ENCODE measurements at regions not wholly inside any gene's neighbourhood (a gene's known extent, or its start where the extent isn't known, plus 50 kb on each side); places are given as distances from the start of the nearest gene placed in this dataset.
"Not testable (repeated sequence)": the region's sequence is repeated elsewhere in the genome, so short reads cannot be mapped to it uniquely, and the experiment has no call there.

DNA sequence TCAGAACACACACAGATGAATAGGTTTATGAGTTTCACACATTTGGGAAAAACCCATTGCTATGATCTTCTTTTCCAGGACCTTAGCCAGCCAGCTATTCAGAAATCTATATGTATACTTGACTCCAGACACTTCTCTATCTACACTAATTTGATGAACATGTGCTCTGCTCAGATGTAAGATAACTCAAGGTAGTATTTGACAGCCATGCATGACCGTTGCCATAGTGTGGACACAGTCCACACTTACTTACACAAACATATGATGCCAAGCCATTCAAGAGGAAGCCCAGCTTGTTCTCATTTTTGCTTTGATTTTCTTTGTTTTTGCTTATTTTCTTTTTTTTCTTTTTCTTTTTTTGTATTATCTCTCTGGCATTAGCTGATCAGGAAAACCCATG, 1328.4 kb downstream of the RPIA start:
- H3K36me3 Mint-ChIP-seq (ENCODE audit: low read depth); H3K4me3 Mint-ChIP-seq; H3K27me3 Mint-ChIP-seq (ENCODE audit: low read depth); H3K9me3 Mint-ChIP-seq; DNase-seq (ENCODE audit: low spot score); H3K4me1 Mint-ChIP-seq (ENCODE audit: low read depth); H3K27ac Mint-ChIP-seq: not testable (repeated sequence)

DNA sequence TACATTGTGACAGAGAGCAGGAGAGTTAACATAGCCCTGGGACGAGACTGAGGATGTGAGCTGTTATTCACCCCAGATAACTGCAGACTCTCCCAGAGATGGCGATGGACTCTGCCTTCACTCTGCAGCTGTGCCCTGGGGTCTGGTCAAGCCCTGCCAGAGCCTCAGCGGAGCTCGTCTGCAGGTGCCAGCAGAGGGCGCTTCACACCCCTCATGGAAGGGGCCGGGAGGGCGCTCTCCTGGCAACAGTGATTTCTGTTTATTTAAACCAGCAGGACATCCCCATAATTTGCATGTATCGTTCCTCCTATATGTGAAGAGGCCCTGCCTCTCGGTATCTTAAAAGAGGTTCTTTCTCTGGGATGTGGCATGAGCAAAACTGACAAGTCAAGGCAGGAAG, 1329.8 kb downstream of the RPIA start:
- not testable (repeated sequence) for H3K4me1 Mint-ChIP-seq (ENCODE audit: low read depth); H3K36me3 Mint-ChIP-seq (ENCODE audit: low read depth); H3K27me3 Mint-ChIP-seq (ENCODE audit: low read depth); DNase-seq (ENCODE audit: low spot score); H3K4me3 Mint-ChIP-seq; H3K27ac Mint-ChIP-seq; H3K9me3 Mint-ChIP-seq

DNA sequence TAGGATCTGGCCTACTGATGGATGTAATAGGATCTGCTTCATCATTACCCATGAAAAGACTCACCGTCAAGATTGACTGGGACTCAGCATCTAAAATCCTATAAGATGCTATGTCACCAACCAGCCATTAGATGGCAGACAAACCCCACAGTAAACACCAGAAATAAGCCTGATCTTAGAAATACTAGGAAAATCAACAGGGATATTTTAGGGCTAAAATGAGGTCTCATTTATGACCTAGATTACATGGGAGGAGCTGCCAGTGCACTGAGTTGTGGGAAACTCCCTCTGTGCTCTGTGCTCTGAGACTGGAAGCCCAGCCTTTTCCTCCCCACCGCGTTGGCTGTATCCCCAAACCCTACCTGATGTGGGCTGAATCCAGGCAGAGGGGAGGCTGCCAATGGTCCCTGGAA, 1335.8 kb downstream of the RPIA start:
- not testable (repeated sequence) for H3K4me1 Mint-ChIP-seq (ENCODE audit: low read depth)

DNA sequence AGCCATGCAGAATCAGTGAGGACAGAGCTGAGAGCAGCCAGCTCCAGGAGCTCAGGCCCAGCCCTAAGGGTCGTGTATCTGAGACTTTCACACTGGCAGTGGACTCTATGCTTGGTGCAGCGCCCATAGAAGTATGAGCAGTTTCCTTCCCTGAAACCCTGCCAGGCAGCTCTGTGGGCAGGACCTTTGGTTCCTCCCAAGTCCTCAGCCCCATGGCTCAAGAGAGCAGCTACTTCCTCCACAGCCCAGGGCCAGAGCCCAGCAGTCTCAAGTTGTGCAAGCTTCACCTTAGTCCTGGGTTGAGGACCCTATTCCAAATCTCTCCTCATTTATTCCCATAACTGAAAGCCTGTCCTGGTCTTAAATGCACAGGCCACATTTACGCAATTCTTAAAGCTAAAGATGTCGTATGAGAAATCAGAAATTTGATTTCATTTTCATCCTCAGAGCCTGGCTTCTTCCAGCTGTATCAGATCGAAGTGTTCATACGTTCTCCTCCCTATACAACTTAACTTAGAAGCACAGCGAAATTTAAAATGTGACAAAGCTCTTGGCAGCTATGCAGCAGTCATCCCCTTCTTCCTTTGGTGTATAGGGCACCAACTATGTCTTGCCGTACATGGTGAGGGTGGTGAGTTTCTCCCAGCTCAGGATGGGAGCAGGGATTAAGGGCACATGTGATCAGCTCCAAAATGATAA, 1337.1 kb downstream of the RPIA start:
- not testable (repeated sequence) for DNase-seq (ENCODE audit: low spot score); H3K27me3 Mint-ChIP-seq (ENCODE audit: low read depth)

More for the DNA sequence above, 1335.8 kb downstream of the RPIA start:
- not testable (repeated sequence) for H3K4me3 Mint-ChIP-seq; DNase-seq (ENCODE audit: low spot score); H3K27ac Mint-ChIP-seq; H3K9me3 Mint-ChIP-seq; H3K36me3 Mint-ChIP-seq (ENCODE audit: low read depth); H3K27me3 Mint-ChIP-seq (ENCODE audit: low read depth)

DNA sequence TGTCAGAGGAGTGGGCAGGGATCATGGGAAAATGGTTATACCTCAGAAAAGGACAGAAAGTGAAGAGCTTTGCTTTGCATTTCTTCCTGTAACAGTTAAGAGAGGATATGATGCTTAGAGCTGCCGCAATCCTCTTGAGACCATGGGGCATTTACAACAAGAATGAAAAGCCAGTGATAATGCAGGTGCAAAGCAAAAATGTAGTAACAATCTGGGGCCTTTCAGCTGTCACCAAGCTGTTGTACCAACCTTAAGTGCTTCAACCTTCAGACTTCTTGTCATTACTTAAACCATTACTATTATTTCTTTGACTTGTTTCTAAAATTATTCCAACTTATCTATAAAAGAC, 1337.6 kb downstream of the RPIA start:
- not testable (repeated sequence) for H3K36me3 Mint-ChIP-seq (ENCODE audit: low read depth); DNase-seq (ENCODE audit: low spot score); H3K27ac Mint-ChIP-seq; H3K4me1 Mint-ChIP-seq (ENCODE audit: low read depth); H3K27me3 Mint-ChIP-seq (ENCODE audit: low read depth); H3K9me3 Mint-ChIP-seq; H3K4me3 Mint-ChIP-seq

More for the DNA sequence above, 1337.1 kb downstream of the RPIA start:
- not testable (repeated sequence) for H3K36me3 Mint-ChIP-seq (ENCODE audit: low read depth); H3K4me3 Mint-ChIP-seq; H3K9me3 Mint-ChIP-seq; H3K27ac Mint-ChIP-seq; H3K4me1 Mint-ChIP-seq (ENCODE audit: low read depth)

DNA sequence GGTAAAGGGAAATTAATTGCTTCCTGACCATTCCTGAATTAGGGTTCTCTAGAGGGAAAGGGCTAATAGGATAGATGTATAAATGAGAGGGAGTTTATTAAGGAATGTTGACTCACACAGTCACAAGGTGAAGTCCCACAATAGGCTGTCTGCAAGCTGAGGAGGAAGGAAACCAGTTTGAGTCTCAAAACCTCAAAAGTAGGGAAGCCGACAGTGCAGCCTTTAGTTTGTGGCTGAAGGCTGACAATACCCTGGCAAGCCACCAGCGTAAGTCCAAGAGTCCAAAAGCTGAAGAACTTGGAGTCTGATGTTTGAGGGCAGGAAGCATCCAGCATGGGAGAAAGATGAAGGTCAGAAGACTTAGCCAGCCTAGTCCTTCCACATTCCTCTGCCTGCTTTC, 1340.8 kb downstream of the RPIA start:
- H3K9me3 Mint-ChIP-seq; DNase-seq (ENCODE audit: low spot score); H3K4me3 Mint-ChIP-seq; H3K27ac Mint-ChIP-seq; H3K27me3 Mint-ChIP-seq (ENCODE audit: low read depth); H3K36me3 Mint-ChIP-seq (ENCODE audit: low read depth); H3K4me1 Mint-ChIP-seq (ENCODE audit: low read depth): not testable (repeated sequence)

DNA sequence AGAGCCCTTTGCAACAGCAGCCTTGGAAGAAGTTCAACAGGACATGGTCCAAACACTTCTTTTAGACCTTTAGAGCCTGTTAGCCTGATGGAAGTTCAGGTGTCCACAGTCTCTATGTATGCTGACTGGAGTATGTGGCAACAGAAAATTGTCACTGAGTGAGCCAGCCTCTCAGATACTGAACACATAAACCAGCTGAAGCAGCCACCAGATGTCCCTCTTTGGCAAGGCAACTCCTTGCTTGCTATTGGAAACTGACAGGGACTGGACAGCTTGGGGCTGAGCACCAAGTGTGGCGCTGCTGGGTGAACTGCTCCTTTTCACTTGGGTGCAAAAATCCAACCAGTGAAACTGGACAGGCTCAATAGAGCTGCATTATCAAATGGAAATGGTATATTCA, 1344.9 kb downstream of the RPIA start:
- H3K36me3 Mint-ChIP-seq (ENCODE audit: low read depth); H3K4me3 Mint-ChIP-seq; DNase-seq (ENCODE audit: low spot score); H3K27ac Mint-ChIP-seq; H3K27me3 Mint-ChIP-seq (ENCODE audit: low read depth); H3K9me3 Mint-ChIP-seq; H3K4me1 Mint-ChIP-seq (ENCODE audit: low read depth): not testable (repeated sequence)

DNA sequence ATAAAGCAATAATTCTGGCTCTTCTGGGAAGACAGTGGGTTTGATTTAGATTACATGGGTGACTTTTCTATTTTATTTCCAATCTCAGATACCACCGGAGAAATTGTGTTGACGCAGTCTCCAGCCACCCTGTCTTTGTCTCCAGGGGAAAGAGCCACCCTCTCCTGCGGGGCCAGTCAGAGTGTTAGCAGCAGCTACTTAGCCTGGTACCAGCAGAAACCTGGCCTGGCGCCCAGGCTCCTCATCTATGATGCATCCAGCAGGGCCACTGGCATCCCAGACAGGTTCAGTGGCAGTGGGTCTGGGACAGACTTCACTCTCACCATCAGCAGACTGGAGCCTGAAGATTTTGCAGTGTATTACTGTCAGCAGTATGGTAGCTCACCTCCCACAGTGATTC, 1347.6 kb downstream of the RPIA start:
- H3K27me3 Mint-ChIP-seq (ENCODE audit: low read depth); H3K27ac Mint-ChIP-seq; H3K36me3 Mint-ChIP-seq (ENCODE audit: low read depth); H3K4me3 Mint-ChIP-seq; DNase-seq (ENCODE audit: low spot score); H3K4me1 Mint-ChIP-seq (ENCODE audit: low read depth); H3K9me3 Mint-ChIP-seq: not testable (repeated sequence)

DNA sequence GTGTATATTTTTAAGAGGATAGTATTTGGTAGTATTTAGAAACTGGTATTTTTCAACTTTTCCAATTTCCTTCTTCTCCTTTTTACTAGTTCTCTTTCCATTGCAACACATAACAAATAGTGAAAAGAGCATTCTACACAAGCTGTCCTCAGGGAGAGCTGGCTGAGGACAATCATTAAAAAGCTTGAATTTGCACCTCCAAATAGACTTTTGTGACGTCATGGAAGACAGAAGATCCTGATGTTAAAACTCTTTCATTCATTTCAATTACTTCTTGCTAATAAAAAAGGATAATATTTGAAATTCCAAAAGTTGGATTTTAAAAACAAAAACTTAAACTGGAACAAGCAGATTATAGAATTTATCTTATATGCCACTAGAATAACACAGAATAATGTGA, 1356.3 kb downstream of the RPIA start:
- H3K27ac Mint-ChIP-seq; H3K4me3 Mint-ChIP-seq; DNase-seq (ENCODE audit: low spot score); H3K27me3 Mint-ChIP-seq (ENCODE audit: low read depth); H3K9me3 Mint-ChIP-seq; H3K4me1 Mint-ChIP-seq (ENCODE audit: low read depth); H3K36me3 Mint-ChIP-seq (ENCODE audit: low read depth): not testable (repeated sequence)

DNA sequence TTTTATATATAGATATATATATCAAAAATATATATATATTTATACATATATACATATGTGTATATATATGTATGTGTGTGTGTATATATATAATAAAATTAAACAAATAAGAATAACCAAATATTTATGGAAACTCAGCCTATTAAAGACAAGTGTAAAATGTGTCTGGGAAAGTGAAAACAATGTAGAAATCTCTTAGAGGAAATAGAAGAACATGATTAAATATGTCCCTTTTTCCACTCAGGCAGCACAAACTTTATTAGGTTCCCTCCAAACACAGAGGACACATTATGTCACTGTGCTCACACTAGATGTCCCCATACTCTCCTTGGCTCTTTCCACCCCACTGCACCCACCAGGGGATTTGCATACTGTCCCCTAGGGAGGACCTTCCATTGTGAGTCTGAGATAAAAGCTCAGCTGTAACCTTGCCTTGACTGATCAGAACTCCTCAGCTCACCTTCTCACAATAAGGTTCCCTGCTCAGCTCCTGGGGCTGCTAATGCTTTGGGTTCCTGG, 1360.7 kb downstream of the RPIA start:
- not testable (repeated sequence) for H3K4me1 Mint-ChIP-seq (ENCODE audit: low read depth); H3K36me3 Mint-ChIP-seq (ENCODE audit: low read depth); H3K9me3 Mint-ChIP-seq; H3K27me3 Mint-ChIP-seq (ENCODE audit: low read depth); H3K4me3 Mint-ChIP-seq; DNase-seq (ENCODE audit: low spot score); H3K27ac Mint-ChIP-seq

DNA sequence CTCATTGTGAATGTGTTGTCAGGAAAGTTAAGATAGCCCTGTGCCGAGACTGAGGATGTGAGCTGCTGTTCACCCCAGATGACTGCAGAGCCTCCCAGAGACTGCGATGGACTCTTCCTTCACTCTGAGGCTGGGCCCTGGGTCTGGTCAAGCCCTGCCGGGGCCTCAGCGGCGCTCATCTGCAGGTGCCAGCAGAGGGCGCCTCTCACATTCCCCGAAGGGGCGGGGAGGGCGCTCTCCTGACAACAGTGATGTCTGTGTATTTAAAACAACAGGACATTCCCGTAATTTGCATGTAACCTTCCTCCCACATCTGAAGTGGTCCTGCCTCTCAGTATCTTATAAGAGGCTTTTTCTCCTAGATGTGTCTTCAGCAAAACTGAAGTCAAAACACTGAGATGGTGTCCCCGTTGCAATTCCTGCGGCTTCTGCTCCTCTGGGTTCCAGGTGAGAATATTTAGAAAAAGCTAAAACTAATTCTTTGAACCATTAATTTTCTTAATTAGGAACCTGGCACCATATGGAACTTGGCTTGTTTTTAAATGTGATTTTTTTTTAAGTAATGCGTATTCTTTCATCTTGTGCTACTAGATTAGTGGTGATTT, 1377.9 kb downstream of the RPIA start:
- no peak overlapping the region for H3K4me3 Mint-ChIP-seq
- no peak overlapping the region for H3K27ac Mint-ChIP-seq
- no peaks in the 10 kb centered on the region for H3K36me3 Mint-ChIP-seq (ENCODE audit: low read depth)
- no peaks in the 10 kb centered on the region for H3K9me3 Mint-ChIP-seq
- no peaks in the 10 kb centered on the region for H3K27me3 Mint-ChIP-seq (ENCODE audit: low read depth)
- no peaks in the 10 kb centered on the region for H3K4me1 Mint-ChIP-seq (ENCODE audit: low read depth)
- DNase-seq (ENCODE audit: low spot score), result no peak

DNA sequence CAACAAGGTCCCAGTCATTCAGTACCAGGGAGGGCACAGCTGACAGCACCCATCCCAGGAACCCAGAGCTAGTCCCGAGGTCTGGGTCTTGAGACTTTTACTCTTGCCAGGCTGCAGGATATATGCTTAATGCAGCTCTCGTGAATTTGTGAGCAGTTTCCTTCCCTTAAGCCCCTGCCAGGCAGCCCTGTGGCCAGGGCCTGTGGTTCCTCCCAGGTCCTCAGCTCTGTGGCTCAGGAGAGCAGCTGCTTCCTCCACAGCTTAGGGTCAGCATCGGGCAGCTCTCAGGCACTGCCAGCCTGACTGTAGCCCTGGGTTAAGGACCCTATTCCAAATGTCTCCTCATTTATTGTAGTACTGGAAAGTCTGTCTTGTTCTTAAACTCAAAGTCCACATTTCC, 1384.8 kb downstream of the RPIA start:
- no peak for DNase-seq (ENCODE audit: low spot score)
- no peak overlapping the region for H3K4me3 Mint-ChIP-seq
- no peaks in the 10 kb centered on the region for H3K4me1 Mint-ChIP-seq (ENCODE audit: low read depth)
- no peaks in the 10 kb centered on the region for H3K36me3 Mint-ChIP-seq (ENCODE audit: low read depth)
- no peaks in the 10 kb centered on the region for H3K9me3 Mint-ChIP-seq
- H3K27ac Mint-ChIP-seq, result no peak overlapping the region
- no peaks in the 10 kb centered on the region for H3K27me3 Mint-ChIP-seq (ENCODE audit: low read depth)

DNA sequence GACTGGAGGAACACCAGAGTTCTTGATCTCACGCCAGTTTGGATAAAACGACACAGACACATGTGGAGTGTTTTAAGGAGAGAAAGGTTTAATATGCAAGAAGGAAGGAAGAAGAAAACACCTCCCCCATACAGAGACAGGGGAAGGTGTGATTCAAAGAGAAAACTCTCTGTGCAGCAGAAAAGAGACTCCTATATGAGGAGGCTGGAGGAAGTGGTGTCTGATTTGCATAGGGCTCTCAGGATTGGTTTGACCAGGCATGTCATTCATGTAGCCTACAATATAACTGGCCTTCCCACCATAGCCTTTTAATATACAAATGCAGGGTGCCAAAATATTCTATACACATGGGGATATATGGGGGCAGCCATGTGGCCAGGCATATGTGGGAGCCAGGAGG, 1386.5 kb downstream of the RPIA start:
- DNase-seq (ENCODE audit: low spot score), result no peak
- H3K9me3 Mint-ChIP-seq, result no peaks in the 10 kb centered on the region
- H3K4me1 Mint-ChIP-seq (ENCODE audit: low read depth), result no peaks in the 10 kb centered on the region
- H3K27me3 Mint-ChIP-seq (ENCODE audit: low read depth), result no peaks in the 10 kb centered on the region
- no peaks in the 10 kb centered on the region for H3K36me3 Mint-ChIP-seq (ENCODE audit: low read depth)
- H3K27ac Mint-ChIP-seq, result no peak overlapping the region
- no peak overlapping the region for H3K4me3 Mint-ChIP-seq

DNA sequence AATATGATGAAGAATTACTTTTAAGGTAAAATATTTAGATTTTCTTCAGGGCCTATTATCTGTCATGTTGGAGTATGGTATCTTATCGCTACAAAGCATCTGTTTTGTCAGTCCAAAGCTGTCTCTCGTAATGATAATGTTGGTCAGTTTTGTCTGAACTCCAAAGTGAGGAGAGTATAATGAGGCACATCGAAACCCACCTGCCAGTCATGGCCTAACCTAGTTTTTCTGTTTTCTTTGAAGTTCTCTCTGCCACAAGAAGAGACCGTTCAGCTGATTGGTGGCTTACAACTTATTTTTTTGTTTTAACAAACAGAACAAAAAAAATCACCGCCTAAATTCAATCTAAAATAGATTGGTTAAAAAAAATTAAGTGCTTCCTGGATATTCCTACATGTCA, 1387.9 kb downstream of the RPIA start:
- no peaks in the 10 kb centered on the region for H3K27me3 Mint-ChIP-seq (ENCODE audit: low read depth)
- H3K27ac Mint-ChIP-seq, result no peak overlapping the region
- no peak overlapping the region for H3K4me3 Mint-ChIP-seq
- H3K9me3 Mint-ChIP-seq, result no peaks in the 10 kb centered on the region
- no peak for DNase-seq (ENCODE audit: low spot score)
- no peaks in the 10 kb centered on the region for H3K36me3 Mint-ChIP-seq (ENCODE audit: low read depth)
- no peaks in the 10 kb centered on the region for H3K4me1 Mint-ChIP-seq (ENCODE audit: low read depth)

DNA sequence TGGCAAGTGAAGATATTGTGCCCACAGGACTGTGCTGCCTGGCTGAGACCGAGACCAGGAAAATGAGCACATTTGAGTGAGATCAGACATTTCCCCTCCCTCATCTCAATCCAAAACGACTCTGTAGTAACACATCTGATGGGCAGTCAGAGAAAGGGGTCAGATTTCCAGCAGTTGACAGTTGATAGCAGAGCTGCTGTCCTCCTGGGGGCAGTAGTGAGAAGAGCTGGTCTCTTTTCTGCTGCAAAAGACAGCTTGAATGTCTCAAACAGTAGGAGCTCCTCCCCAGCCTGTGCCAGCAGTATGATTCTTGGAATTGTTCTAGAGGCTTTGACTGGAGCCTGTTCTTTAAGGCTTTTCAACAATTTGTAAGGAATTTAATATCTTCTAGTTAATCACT, 1396.3 kb downstream of the RPIA start:
- not testable (repeated sequence) for H3K4me3 Mint-ChIP-seq; DNase-seq (ENCODE audit: low spot score); H3K9me3 Mint-ChIP-seq; H3K27ac Mint-ChIP-seq; H3K4me1 Mint-ChIP-seq (ENCODE audit: low read depth); H3K27me3 Mint-ChIP-seq (ENCODE audit: low read depth); H3K36me3 Mint-ChIP-seq (ENCODE audit: low read depth)

All from T-helper 2 cell treated with Interferon-gamma antibody and Interleukin-4, amounts not matched to agents 5 μg/mL and 100 μg/mL, for 36 hours (primary cell).